ENCODE measurements at regions not wholly inside any gene's neighbourhood (a gene's known extent, or its start where the extent isn't known, plus 50 kb on each side); places are given as distances from the start of the nearest gene placed in this dataset.

- no peak for TF ChIP-seq CTCF (IDR thresholded peaks at IDR 0.05; ENCODE audit: borderline replicate concordance, insufficient read depth, low read depth, low read length)
- H3K4me3 ChIP-seq (ENCODE audit: low read depth, low read length), result no peak overlapping the region
Observed at GRCh38 chr2:103980401-103980800, 873.5 kb upstream of the POU3F3 start.

- TF ChIP-seq CTCF (IDR thresholded peaks at IDR 0.05; ENCODE audit: borderline replicate concordance, insufficient read depth, low read depth, low read length), result no peak
- no peak overlapping the region for H3K4me3 ChIP-seq (ENCODE audit: low read depth, low read length)
Observed at GRCh38 chr2:103982691-103983090, 871.2 kb upstream of the POU3F3 start.

- no peak for TF ChIP-seq CTCF (IDR thresholded peaks at IDR 0.05; ENCODE audit: borderline replicate concordance, insufficient read depth, low read depth, low read length)
- no peak overlapping the region for H3K4me3 ChIP-seq (ENCODE audit: low read depth, low read length)
Observed at GRCh38 chr2:103986001-103986400, 867.9 kb upstream of the POU3F3 start.

GRCh38 chr2:103991591-103991990 is 862.3 kb upstream of the POU3F3 start:
- H3K4me3 ChIP-seq (ENCODE audit: low read depth, low read length), result no peak overlapping the region
- TF ChIP-seq CTCF (IDR thresholded peaks at IDR 0.05; ENCODE audit: borderline replicate concordance, insufficient read depth, low read depth, low read length), result 0 out of 2 replicates have a peak, but pooled peaks have one; percentile 12

- TF ChIP-seq CTCF (IDR thresholded peaks at IDR 0.05; ENCODE audit: borderline replicate concordance, insufficient read depth, low read depth, low read length), result no peak
- no peak overlapping the region for H3K4me3 ChIP-seq (ENCODE audit: low read depth, low read length)
Observed at GRCh38 chr2:104004821-104005220, 849.1 kb upstream of the POU3F3 start.

- no peak for TF ChIP-seq CTCF (IDR thresholded peaks at IDR 0.05; ENCODE audit: borderline replicate concordance, insufficient read depth, low read depth, low read length)
- H3K4me3 ChIP-seq (ENCODE audit: low read depth, low read length), result no peak overlapping the region
Observed at GRCh38 chr2:104016801-104017200, 837.1 kb upstream of the POU3F3 start.

- no peak overlapping the region for H3K4me3 ChIP-seq (ENCODE audit: low read depth, low read length)
- TF ChIP-seq CTCF (IDR thresholded peaks at IDR 0.05; ENCODE audit: borderline replicate concordance, insufficient read depth, low read depth, low read length), result no peak
Observed at GRCh38 chr2:104023306-104023705, 830.6 kb upstream of the POU3F3 start.
